ENCODE measurements at regions not wholly inside any gene's neighbourhood (a gene's known extent, or its start where the extent isn't known, plus 50 kb on each side); places are given as distances from the start of the nearest gene placed in this dataset.

GRCh38 chr2:214631406-214631805 is 178.1 kb downstream of the BARD1 start:
- intact Hi-C loops (cut with micrococcal nuclease; ENCODE audit: unreplicated experiment) = no loop called here
- H3K9me3 ChIP-seq = no peaks in the 10 kb centered on the region
- POLR2A ChIA-PET = no interaction called here
- Mint-ChIP-seq H3K27ac (ENCODE audit: unreplicated experiment) (no peak overlapping the region), H3K4me1 (ENCODE audit: low read depth, unreplicated experiment) (no peaks in the 10 kb centered on the region), H3K9me3 (ENCODE audit: unreplicated experiment) (no peaks in the 10 kb centered on the region), H3K4me3 (ENCODE audit: unreplicated experiment) (no peak overlapping the region), H3K36me3 (ENCODE audit: insufficient read depth, unreplicated experiment) (no peaks in the 10 kb centered on the region), H3K27me3 (ENCODE audit: insufficient read depth, unreplicated experiment) (no peaks in the 10 kb centered on the region)
- no peaks in the 10 kb centered on the region for H3K27me3 ChIP-seq (replicated peaks; ENCODE audit: control insufficient read depth, insufficient read depth, low read length)
- H3K4me1 ChIP-seq = no peaks in the 10 kb centered on the region
- TF ChIP-seq CTCF (IDR thresholded peaks at IDR 0.05; ENCODE audit: insufficient read depth in 1 of 2, low read depth in 1 of 2, low read length in 1 of 2, severe bottlenecking in 1 of 2, unreplicated experiment in 1 of 2) = no peak
- DNase-seq = no peak
- H3K36me3 ChIP-seq (ENCODE audit: control insufficient read depth, insufficient read depth, low read length) = no peaks in the 10 kb centered on the region
- no TSS peak for BruUV-seq (replicated peaks)
- CTCF ChIA-PET = no interaction called here
- H3K4me3 ChIP-seq (ENCODE audit: low read depth, low read length) = no peak overlapping the region

- no peaks in the 10 kb centered on the region for H3K27me3 ChIP-seq (replicated peaks; ENCODE audit: control insufficient read depth, insufficient read depth, low read length)
- ChIA-PET CTCF (no interaction called here), POLR2A (no interaction called here)
- no peaks in the 10 kb centered on the region for H3K36me3 Mint-ChIP-seq (ENCODE audit: insufficient read depth, unreplicated experiment)
- no peak overlapping the region for H3K27ac Mint-ChIP-seq (ENCODE audit: unreplicated experiment)
- BruUV-seq (replicated peaks) = no TSS peak
- no peaks in the 10 kb centered on the region for H3K27me3 Mint-ChIP-seq (ENCODE audit: insufficient read depth, unreplicated experiment)
- no peaks in the 10 kb centered on the region for H3K36me3 ChIP-seq (ENCODE audit: control insufficient read depth, insufficient read depth, low read length)
- intact Hi-C loops (cut with micrococcal nuclease; ENCODE audit: unreplicated experiment) = no loop called here
- no peaks in the 10 kb centered on the region for H3K9me3 ChIP-seq
- no peaks in the 10 kb centered on the region for H3K9me3 Mint-ChIP-seq (ENCODE audit: unreplicated experiment)
- no peak overlapping the region for H3K4me3 Mint-ChIP-seq (ENCODE audit: unreplicated experiment)
- no peak for DNase-seq
- no peak for TF ChIP-seq CTCF (IDR thresholded peaks at IDR 0.05; ENCODE audit: insufficient read depth in 1 of 2, low read depth in 1 of 2, low read length in 1 of 2, severe bottlenecking in 1 of 2, unreplicated experiment in 1 of 2)
- no peak overlapping the region for H3K4me3 ChIP-seq (ENCODE audit: low read depth, low read length)
- no peaks in the 10 kb centered on the region for H3K4me1 ChIP-seq
- no peaks in the 10 kb centered on the region for H3K4me1 Mint-ChIP-seq (ENCODE audit: low read depth, unreplicated experiment)
Measured at GRCh38 chr2:214630402-214631045, 179.0 kb downstream of the BARD1 start.

GRCh38 chr2:214629875-214630274 is 179.6 kb downstream of the BARD1 start:
- no TSS peak for BruUV-seq (replicated peaks)
- ChIA-PET POLR2A (no interaction called here), CTCF (no interaction called here)
- no peaks in the 10 kb centered on the region for H3K9me3 Mint-ChIP-seq (ENCODE audit: unreplicated experiment)
- H3K36me3 Mint-ChIP-seq (ENCODE audit: insufficient read depth, unreplicated experiment) = no peaks in the 10 kb centered on the region
- Histone ChIP-seq H3K9me3 (no peaks in the 10 kb centered on the region), H3K4me1 (no peaks in the 10 kb centered on the region), H3K4me3 (ENCODE audit: low read depth, low read length) (no peak overlapping the region), H3K27me3 (replicated peaks; ENCODE audit: control insufficient read depth, insufficient read depth, low read length) (no peaks in the 10 kb centered on the region), H3K36me3 (ENCODE audit: control insufficient read depth, insufficient read depth, low read length) (no peaks in the 10 kb centered on the region)
- H3K4me1 Mint-ChIP-seq (ENCODE audit: low read depth, unreplicated experiment) = no peaks in the 10 kb centered on the region
- H3K27me3 Mint-ChIP-seq (ENCODE audit: insufficient read depth, unreplicated experiment) = no peaks in the 10 kb centered on the region
- no peak overlapping the region for H3K27ac Mint-ChIP-seq (ENCODE audit: unreplicated experiment)
- no peak overlapping the region for H3K4me3 Mint-ChIP-seq (ENCODE audit: unreplicated experiment)
- intact Hi-C loops (cut with micrococcal nuclease; ENCODE audit: unreplicated experiment) = no loop called here
- DNase-seq = no peak
- no peak for TF ChIP-seq CTCF (IDR thresholded peaks at IDR 0.05; ENCODE audit: insufficient read depth in 1 of 2, low read depth in 1 of 2, low read length in 1 of 2, severe bottlenecking in 1 of 2, unreplicated experiment in 1 of 2)

Measured in Caco-2 (cell line).